GM20000 (cell line): ENCODE measurements at regions not wholly inside any gene's neighbourhood (a gene's known extent, or its start where the extent isn't known, plus 50 kb on each side); places are given as distances from the start of the nearest gene placed in this dataset.

ENCODE experiments used
- DNase-seq: peaks from one replicate; pipeline ENCODE4 v3.0.0; 2012; ENCODE audit warnings: low spot score
- TF ChIP-seq, protein P1 (sequence below): IDR thresholded peaks from 2 replicates; pipeline ENCODE4 v1.5.1; 2012; ENCODE audit warnings: mild to moderate bottlenecking, control low read depth; ENCODE audit errors: extremely low read depth, missing control alignments

DNA sequence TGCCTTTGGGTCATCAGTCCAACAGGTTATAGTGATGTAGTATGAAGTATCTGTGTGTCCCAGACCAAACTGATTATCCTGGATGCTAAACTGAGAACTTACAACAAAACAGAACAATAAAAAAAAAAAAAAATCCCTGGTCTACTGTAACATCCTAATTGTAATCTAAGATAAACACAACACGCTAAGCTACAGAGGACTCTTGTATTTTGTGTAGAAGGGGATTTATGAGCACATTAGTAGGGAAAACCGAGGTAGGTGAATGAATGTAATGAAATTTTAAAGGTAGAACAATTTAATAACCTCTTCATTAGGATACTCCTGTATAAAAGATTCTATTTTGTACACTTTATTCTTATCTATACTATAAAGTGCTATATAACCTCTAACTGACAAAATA is 424.1 kb downstream of the NDFIP2 start:
- TF ChIP-seq, protein P1, sequence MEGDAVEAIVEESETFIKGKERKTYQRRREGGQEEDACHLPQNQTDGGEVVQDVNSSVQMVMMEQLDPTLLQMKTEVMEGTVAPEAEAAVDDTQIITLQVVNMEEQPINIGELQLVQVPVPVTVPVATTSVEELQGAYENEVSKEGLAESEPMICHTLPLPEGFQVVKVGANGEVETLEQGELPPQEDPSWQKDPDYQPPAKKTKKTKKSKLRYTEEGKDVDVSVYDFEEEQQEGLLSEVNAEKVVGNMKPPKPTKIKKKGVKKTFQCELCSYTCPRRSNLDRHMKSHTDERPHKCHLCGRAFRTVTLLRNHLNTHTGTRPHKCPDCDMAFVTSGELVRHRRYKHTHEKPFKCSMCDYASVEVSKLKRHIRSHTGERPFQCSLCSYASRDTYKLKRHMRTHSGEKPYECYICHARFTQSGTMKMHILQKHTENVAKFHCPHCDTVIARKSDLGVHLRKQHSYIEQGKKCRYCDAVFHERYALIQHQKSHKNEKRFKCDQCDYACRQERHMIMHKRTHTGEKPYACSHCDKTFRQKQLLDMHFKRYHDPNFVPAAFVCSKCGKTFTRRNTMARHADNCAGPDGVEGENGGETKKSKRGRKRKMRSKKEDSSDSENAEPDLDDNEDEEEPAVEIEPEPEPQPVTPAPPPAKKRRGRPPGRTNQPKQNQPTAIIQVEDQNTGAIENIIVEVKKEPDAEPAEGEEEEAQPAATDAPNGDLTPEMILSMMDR = no peak

DNA sequence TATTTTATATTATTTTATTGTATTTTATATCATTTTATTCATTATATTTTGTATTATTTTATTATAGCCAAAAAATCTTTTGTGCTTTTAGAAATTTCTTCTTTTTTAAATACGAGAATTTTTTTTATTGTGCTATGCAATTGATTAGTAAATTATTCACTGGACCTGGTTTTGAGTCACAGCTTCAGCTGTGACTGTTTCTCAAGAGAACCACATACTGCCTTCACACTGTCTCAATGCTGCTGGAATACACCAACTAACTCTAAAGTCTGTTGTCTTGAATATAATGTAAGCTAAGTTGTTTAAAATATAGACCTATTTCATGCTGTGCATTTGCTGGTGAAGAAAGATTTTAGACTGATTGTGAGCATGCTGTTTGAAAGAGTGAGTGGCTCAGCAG is 423.6 kb downstream of the NDFIP2 start:
- TF ChIP-seq, protein P1 = no peak
- no peak for DNase-seq

More for the DNA sequence above, 424.1 kb downstream of the NDFIP2 start:
- DNase-seq = no peak

DNA sequence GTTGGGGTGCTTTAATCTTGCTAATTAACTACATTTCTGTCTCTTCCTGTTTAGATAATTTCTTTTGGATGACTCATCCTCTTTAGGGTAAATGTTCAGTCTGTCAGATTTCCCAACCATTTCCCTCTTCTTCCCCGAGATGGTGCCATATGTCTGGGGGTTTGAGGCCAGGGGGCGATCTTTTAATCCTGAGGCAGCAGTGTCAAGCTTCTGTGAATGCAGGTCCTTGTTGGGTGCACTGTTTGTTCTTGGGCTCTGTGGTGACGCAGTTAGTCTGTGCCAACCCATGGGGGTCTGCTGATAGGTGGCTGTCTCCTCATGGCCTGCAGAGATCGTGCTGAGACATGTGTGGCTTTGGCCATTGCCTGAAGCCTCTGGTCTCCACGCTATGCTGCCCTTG is 420.4 kb downstream of the NDFIP2 start:
- no peak for DNase-seq
- TF ChIP-seq, protein P1 = no peak

DNA sequence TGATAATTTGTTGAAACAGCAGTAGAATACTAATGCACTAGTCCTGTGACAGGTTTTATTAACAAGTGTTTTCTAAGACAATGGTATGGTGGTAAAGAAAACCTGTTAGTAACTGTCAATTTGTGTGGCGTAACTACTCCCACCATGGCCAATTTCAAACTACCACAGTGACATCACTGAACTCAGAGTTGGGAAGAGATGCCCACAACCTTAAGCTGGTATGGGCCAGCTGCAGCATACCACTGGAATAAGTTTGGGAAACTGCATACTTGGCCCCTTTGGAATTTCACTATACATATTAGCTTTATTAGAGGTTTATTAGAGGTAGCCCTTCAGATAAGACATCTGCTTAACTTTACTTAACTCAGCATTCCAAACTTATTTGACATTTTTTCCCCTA is 419.4 kb downstream of the NDFIP2 start:
- TF ChIP-seq, protein P1 = no peak
- DNase-seq = no peak

DNA sequence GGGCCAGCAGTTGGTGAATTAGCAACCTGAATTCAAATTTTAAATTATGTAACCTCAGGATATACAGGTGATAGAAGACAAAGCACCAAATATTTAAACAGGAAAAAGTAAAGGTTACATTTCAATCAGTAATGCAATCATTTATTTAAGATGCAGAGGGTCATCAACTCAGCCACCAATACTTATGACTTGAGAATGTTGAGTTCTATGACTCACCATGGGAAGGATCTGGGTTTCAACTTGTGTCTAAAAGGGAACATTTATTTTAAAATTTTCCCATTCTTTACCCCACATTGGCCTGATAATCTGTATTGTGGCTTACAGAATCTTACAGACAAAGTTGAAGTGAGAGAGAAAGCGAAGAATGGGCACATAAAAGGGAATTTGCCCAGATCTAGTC is 418.0 kb downstream of the NDFIP2 start:
- TF ChIP-seq, protein P1 = no peak
- DNase-seq = no peak

DNA sequence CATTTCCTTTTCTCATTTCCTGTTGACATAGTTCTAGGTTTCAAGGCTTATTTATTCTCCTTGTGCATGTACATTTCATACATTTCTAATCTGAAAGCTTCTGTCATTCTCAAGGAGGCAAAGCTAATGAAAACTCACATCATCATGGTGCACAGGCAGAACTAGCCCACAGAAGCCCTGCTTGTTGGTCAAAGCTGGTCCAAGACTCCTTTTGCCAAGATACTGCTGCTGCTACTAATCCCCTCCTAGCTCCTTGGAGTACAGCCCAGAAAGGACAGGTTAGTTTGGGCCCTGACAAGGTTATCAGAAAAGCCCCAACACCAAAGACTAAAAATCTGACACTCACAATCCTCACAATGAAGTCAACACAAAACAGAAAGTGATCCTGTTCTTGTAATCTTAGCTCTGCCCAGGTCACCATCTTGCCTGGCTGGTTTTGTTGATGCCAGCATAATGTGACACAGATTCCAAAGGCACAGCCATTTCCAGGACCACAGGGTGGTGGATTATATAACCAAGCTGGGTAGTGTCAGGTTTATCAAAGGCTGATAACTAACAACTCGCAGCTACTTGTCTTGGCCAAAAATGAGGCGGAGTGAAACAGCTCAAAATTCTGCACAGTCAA is 417.4 kb downstream of the NDFIP2 start:
- TF ChIP-seq, protein P1 = no peak
- DNase-seq = no peak

DNA sequence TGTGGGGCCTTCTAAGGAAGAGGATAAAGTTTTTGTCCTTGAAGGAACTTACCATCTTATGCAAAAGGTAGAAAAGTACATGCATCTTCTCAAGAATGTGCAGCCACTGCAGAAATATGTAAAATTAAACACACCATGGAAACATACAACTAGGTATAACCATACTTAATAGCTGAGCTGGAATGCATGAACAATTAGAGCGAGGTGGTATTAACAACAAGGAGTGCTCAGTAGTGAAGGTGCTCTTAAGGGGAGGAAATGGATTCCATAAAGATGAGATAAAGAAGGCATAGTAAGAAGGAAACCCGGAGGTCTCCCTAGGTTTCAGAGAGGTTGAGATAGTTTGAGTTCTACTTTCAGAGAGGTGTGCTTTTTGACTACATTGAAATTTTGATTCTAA is 415.9 kb downstream of the NDFIP2 start:
- TF ChIP-seq, protein P1 = no peak
- DNase-seq = no peak
